ENCODE measurements at regions not wholly inside any gene's neighbourhood (a gene's known extent, or its start where the extent isn't known, plus 50 kb on each side); places are given as distances from the start of the nearest gene placed in this dataset.

DNA sequence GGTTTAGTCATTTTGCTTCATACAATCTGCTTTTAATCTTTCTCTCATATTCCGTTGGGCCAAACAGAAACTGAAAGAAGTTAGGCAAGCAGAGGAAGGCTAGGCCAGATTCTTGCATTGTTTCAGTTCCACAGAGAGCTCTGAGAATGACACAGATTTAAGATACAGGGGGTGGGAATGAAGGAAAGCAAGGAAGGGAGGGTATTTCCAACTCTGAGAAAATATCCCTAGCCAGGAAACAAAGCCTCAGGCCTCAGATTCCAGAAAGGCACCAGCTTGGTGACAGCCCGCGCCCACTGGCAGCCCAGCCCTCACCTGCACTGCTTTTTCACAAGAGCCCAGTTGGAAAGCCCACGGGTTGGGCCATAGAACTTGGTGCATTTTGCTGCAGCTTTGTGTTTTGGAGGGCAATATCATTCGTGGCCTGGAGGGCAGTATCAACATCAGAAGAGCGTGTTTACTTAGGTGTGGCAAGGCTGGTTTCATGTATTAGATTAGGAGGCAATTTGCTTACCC, 63.5 kb downstream of the ENC1 start:
- no peak for DNase-seq (ENCODE audit: low read depth)

DNA sequence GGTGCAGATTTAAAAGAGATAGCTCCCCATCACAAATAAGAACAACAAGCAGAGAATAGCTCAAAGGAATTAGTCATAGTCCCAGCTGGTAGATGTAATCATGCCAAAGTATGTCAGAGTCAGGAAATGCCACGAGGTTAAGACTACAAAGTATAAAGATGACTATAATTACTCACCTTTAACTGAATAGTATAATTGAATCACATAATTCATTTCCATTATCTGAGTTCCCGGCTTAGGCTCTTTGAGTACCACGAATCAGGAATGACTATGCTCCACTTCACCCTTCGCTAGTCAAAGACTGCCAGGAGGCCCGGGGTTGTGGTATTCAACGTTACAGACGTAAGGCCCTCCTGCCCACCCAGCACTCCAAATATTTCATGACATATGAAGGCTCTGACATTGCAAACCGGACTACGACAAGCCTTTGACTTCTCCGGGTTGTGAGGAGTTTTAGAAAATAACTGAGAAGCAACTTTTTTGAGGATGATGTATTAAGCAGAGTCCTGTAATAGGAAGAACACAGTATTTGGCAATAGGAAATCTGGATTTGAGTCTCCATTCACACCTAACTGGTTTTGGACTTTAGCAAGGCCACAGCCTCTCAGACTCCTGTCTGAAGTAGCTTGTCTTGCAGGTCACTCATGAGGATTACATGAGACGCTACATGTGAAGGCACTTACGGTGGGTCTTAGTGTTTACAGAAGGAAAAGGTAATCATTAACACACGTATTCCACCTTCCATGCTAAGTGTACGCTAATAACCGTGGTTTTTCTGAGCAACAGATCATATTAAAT, 64.6 kb downstream of the ENC1 start:
- no peak for DNase-seq (ENCODE audit: low read depth)

DNA sequence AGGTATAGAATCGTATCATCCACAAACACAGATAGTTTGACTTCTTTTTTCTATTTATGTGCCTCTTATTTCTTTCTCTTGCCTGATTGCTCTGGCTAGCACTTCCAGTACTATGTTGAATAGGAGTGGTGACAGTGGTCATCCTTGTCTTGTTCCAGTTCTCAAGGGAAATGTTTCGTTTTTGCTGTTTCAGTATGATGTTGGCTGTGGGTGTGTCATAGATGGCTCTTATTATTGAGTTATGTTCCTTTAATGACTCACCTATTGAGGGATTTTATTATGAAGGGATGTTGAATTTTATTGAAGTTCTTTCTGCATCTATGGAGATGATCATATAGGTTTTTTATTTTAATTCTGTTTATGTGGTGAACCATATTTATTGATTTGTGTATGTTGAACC, 70.3 kb downstream of the ENC1 start:
- DNase-seq (ENCODE audit: low read depth), result no peak

GRCh38 chr5:74567411-74567995, 73.0 kb downstream of the ENC1 start:
- DNase-seq (ENCODE audit: low read depth), result no peak

- no peak for DNase-seq (ENCODE audit: low read depth)
Observed at GRCh38 chr5:74562122-74562521, 78.4 kb downstream of the ENC1 start.

DNA sequence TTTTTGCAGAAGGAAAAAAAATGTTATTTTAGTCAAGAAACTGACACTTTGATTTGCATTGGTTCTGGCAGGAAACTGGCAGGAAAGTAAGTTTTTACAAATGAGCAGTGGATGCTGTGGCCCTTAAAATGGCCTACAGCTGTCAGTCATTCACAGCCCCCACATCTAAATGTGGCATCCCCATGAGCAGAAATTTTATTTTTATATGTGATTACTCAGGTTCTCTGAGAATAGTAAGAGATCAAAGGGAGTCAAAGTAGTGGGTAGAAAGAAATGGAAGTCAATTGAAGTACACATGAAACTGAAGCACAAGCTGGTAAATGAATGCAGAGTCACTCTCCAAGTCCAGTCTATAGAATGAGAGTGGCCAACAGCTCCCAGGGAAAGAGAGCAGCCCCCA, 80.3 kb downstream of the ENC1 start:
- DNase-seq (ENCODE audit: low read depth), result no peak

GRCh38 chr5:74556631-74557595, 83.6 kb downstream of the ENC1 start:
- no peak for DNase-seq (ENCODE audit: low read depth)

GRCh38 chr5:74556006-74556405, 84.5 kb downstream of the ENC1 start:
- DNase-seq (ENCODE audit: low read depth), result no peak

DNA sequence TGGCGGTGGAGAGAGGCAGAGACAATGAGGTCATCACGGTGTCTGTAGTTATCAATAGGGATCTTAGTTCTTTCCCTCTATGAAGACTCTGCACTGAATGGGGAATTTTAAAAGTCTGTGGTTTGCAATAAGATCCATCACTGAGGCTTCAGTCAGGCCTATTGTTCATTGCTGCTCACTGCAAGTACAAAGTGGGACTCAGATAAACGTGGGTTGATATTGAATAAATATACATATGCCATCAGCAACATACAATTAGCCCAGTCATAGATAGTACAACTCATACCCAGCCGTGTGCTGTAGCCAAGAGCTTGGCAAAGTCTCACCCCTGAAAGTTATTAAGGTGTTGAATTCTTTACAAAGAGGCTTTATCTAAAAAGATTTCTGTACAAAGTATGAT, 88.4 kb downstream of the ENC1 start:
- DNase-seq (ENCODE audit: low read depth), result no peak

DNA sequence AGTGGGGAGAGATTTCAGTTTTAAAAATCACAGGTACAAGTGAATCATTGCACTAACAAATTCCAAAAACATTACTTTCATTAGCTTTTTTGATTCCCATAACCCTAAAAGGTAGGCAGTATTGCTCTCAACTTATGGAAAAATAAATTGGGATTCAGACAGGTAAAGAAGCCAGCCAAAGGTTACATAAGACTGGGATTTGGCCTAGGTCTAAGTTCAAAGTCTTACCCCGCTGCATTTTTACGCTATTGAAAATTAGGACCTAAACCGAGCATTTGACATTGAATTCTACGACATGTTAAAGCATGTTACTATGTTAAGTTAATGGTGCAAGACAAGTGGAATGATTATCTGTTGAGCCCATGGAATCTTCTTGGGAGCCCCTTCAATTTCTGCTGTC, 89.6 kb downstream of the ENC1 start:
- DNase-seq (ENCODE audit: low read depth), result no peak

- DNase-seq (ENCODE audit: low read depth), result no peak
Observed at GRCh38 chr5:74549384-74549783, 91.1 kb downstream of the ENC1 start.

- no peak for DNase-seq (ENCODE audit: low read depth)
Observed at GRCh38 chr5:74546796-74547195, 93.7 kb downstream of the ENC1 start.

DNA sequence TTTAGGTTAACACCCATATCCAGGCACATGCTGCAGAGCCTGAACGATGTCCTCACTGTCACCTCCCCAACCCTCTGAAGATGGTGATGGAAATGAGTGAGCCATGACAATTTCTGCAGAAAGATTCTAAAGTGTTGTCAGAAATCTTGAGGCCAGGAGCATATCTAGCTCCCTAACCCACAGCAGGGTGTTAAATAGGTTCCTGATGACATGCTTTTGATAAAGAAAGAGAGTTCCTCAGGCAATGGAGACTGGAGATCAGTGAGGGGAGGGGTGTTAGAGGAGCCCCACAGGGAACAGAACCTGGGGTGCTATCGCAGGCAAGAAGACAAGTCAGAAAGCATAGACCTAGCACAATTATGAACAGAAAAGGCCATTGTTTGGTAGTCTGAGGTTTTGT, 95.7 kb downstream of the ENC1 start:
- DNase-seq (ENCODE audit: low read depth), result no peak

GRCh38 chr5:74543162-74543995, 97.1 kb downstream of the ENC1 start:
- DNase-seq (ENCODE audit: low read depth), result no peak

- DNase-seq (ENCODE audit: low read depth), result no peak
Observed at GRCh38 chr5:74542482-74542881, 98.0 kb downstream of the ENC1 start.

DNA sequence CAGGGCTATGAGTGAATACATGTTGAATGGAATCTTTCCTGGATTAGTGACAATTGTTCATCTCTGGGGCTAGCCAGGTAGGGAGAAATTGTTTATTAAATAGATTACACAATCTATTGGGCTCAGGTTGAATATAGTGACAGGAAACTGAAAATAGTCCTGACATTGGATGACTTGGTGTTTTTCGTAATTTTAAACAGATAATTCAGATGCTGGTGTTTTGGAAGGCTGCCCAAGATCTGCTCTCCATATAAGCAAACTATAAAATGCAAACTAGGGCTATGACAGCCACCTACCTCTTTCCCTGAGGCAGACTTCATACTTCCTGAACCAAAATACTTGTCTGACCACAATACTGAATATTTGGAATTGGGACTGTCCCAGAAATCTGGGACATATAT, 99.1 kb downstream of the ENC1 start:
- DNase-seq (ENCODE audit: low read depth), result no peak

DNA sequence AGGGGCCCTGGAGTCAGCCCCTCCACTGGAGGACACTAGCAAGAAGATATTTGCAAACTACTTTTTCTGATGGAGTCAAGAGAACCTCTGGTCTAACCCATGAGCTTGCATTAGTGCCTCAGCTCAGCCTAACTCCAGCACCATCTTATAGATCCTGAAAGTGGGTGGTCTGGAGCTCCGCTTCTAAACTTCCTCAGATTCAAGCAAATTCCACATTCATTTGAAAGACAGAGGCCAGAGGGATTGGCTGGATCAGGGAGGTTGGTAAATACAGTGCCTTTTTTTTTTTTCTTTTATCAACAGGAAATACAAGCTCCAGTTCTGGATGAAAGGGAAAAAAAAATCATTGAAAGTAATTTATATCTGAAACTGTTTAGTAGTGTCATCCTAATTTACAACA, 99.9 kb downstream of the ENC1 start:
- no peak for DNase-seq (ENCODE audit: low read depth)

DNA sequence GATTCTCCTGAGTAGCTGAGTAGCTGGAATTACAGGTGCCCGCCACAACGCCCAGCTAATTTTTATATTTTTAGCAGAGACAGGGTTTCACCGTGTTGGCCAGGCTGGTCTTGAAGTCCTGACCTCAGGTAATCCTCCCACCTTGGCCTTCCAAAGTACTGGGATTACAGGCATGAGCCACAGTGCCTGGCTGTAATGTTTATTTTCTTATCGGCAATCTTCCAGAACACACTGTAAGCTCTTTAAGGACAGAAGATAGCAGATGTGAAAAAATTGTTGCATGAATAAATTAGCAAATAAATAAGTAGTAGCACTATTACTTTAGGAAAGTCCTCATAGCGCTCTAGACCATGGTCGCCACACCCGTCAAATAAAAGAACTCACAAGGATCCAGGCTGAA, 100.5 kb downstream of the ENC1 start:
- no peak for DNase-seq (ENCODE audit: low read depth)

DNA sequence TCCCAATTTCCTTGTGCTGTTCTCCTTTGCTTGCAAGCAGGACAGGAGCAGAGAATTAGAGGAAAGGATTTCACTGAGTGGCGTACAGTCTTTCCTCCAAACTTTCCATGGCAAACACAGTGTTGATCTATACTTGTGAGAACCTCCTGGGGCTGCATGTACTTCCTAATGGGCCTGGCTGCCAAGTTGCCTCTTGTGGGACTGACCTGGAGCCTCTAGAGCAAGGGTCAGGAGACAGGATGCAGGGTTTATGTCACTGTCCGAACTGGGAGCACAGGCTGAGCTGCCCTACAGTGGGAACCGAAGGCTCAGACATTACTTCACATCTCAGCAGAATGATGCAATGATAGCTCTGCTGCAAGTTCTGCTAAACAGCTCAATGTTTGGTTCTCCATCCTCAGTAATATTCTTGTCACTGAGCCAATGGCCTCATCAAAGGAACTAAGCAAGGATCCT, 102.3 kb downstream of the ENC1 start:
- DNase-seq (ENCODE audit: low read depth), result no peak

- no peak for DNase-seq (ENCODE audit: low read depth)
Observed at GRCh38 chr5:74536658-74537057, 103.9 kb downstream of the ENC1 start.

DNA sequence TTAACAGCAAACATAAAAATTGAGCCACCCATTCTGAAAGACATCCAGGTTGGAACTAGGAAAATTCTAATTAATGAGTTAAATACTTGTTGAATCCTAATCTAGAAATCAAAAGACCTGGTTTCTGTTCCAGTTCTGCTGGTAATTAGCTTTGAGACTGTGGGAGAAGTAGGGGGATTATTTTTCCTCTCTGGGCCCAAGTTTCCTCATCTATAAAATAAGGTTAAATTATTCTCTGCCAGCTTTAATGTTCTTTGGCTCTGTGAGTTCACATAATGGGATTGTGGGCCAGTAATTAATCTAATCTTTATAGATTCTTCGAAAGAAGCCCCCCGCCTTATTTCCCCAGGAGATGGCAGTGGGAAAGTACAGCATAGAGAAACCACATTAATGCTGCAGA, 104.6 kb downstream of the ENC1 start:
- no peak for DNase-seq (ENCODE audit: low read depth)
